Kidney (tissue), 13 donors: ENCODE measurements at regions not wholly inside any gene's neighbourhood (a gene's known extent, or its start where the extent isn't known, plus 50 kb on each side); places are given as distances from the start of the nearest gene placed in this dataset.

Experiments
- DNase-seq, 5 donors: peaks; one replicate each; pipeline ENCODE4 v3.0.0-alpha.2; 2013 to 2020
- FAIRE-seq: peaks from 2 replicates; lab custom pipeline; 2012; peaks lifted over from hg19 to GRCh38; lab: Jason Lieb, UNC
- H3K27ac ChIP-seq, 2 donors: one replicate each; pipeline ENCODE4 v1.7.0; 2013; ENCODE audit warnings: low read depth in 2 of 2, low read length in 2 of 2, inconsistent platforms in 1 of 2
- H3K27me3 ChIP-seq: one replicate; pipeline ENCODE4 v1.7.1; 2013; ENCODE audit warnings: low read length, inconsistent platforms; ENCODE audit not compliant: control insufficient read depth, insufficient read depth
- H3K36me3 ChIP-seq, 3 donors: one replicate each; pipeline versions ENCODE4 v1.7.0 to v1.7.1; 2013; ENCODE audit warnings: low read length in 3 of 3, control low read depth in 1 of 3, inconsistent platforms in 1 of 3; ENCODE audit not compliant: insufficient read depth in 3 of 3, control insufficient read depth in 2 of 3
- H3K4me1 ChIP-seq, 3 donors: one replicate each; pipeline versions ENCODE4 v1.7.0 to v1.7.1; 2013; ENCODE audit warnings: low read length in 3 of 3, inconsistent platforms in 1 of 3, low read depth in 1 of 3; ENCODE audit not compliant: control insufficient read depth in 2 of 3, insufficient read depth in 2 of 3
- H3K4me3 ChIP-seq, 3 donors: one replicate each; pipeline versions ENCODE4 v1.7.0 to v1.8.1; 2013; ENCODE audit warnings: low read length in 3 of 3, control low read depth in 1 of 3, inconsistent platforms in 1 of 3
- H3K9ac ChIP-seq, 3 donors: one replicate each; pipeline versions ENCODE4 v1.7.0 to v1.7.1; 2013; ENCODE audit warnings: low read length in 3 of 3, control low read depth in 1 of 3, inconsistent platforms in 1 of 3
- H3K9me3 ChIP-seq, 3 donors: one replicate each; pipeline versions ENCODE4 v1.7.0 to v1.7.1; 2013; ENCODE audit warnings: low read length in 3 of 3, control low read depth in 1 of 3, inconsistent platforms in 1 of 3; ENCODE audit not compliant: control insufficient read depth in 2 of 3, insufficient read depth in 1 of 3
- CTCF ChIP-seq: IDR thresholded peaks from 3 replicates; pipeline ENCODE4 v1.5.1; 2012; ENCODE audit warnings: mild to moderate bottlenecking, moderate library complexity, borderline replicate concordance; ENCODE audit not compliant: insufficient read depth; ENCODE audit errors: extremely low read depth
- intact Hi-C: fragments of 100-400 bp; cut with DNase I; formaldehyde crosslinking; loops from one replicate; pipeline ENCODE4 v1.11.1; 2022
- donor health status: control.
- donor health status: control.
- donor health status: control.
- donor health status: control.
- donor health status: control.
- donor health status: DM: yes; HTN: yes; CAD: no.
- donor health status: Normal renal cell carcinoma (clear cell type).

- no peak overlapping the region for H3K9ac ChIP-seq
- intact Hi-C loops: no loop called here
- H3K36me3 ChIP-seq: no peaks in the 10 kb centered on the region
- peaks cover 0 to 5% (median 0%) of the 10 kb centered on the region in 3 donors for H3K4me1 ChIP-seq
- DNase-seq: no peak
- no peak overlapping the region for H3K27ac ChIP-seq
- no peak for FAIRE-seq
- TF ChIP-seq CTCF: no peak
- H3K27me3 ChIP-seq: no peaks in the 10 kb centered on the region
- no peak overlapping the region for H3K4me3 ChIP-seq
- H3K9me3 ChIP-seq: no peaks in the 10 kb centered on the region
Measured at GRCh38 chr15:58313810-58314592, 117.8 kb upstream of the LIPC start.

GRCh38 chr15:58314593-58315216 lies 117.1 kb upstream of the LIPC start:
- H3K9me3 ChIP-seq: no peaks in the 10 kb centered on the region
- H3K27me3 ChIP-seq: no peaks in the 10 kb centered on the region
- H3K27ac ChIP-seq: no peak overlapping the region

GRCh38 chr15:58318517-58318916 lies 113.3 kb upstream of the LIPC start:
- intact Hi-C loops: no loop called here
- no peak overlapping the region for H3K9ac ChIP-seq
- TF ChIP-seq CTCF: no peak
- H3K27me3 ChIP-seq: no peaks in the 10 kb centered on the region
- no peak overlapping the region for H3K4me3 ChIP-seq
- no peaks in the 10 kb centered on the region for H3K4me1 ChIP-seq
- no peaks in the 10 kb centered on the region for H3K9me3 ChIP-seq
- FAIRE-seq (no peak), DNase-seq (no peak)
- no peak overlapping the region for H3K27ac ChIP-seq
- H3K36me3 ChIP-seq: no peaks in the 10 kb centered on the region

More at GRCh38 chr15:58314593-58315216, 117.1 kb upstream of the LIPC start:
- no peaks in the 10 kb centered on the region for H3K36me3 ChIP-seq
- no peak for DNase-seq
- no peak overlapping the region for H3K9ac ChIP-seq
- no peak for TF ChIP-seq CTCF
- intact Hi-C loops: no loop called here
- H3K4me3 ChIP-seq: no peak overlapping the region
- no peak for FAIRE-seq
- peaks cover 0 to 5% (median 0%) of the 10 kb centered on the region in 3 donors for H3K4me1 ChIP-seq
